HepG2 (cell line): ENCODE measurements at regions not wholly inside any gene's neighbourhood (a gene's known extent, or its start where the extent isn't known, plus 50 kb on each side); places are given as distances from the start of the nearest gene placed in this dataset.

Experiments used
- NR3C1 ChIP-seq: sonication (generic); formaldehyde crosslinking; IDR thresholded peaks from 2 replicates; pipeline ENCODE4 v1.4.0; 2020; ENCODE audit warnings: missing genetic modification reagents
- SMAD3 ChIP-seq: sonication (generic); formaldehyde crosslinking; IDR thresholded peaks from 2 replicates; pipeline ENCODE4 v1.4.0; 2020; ENCODE audit warnings: missing genetic modification reagents
- ZNF747 ChIP-seq: sonication (generic); formaldehyde crosslinking; IDR thresholded peaks from 2 replicates; pipeline ENCODE4 v1.8.1; 2023; ENCODE audit warnings: missing genetic modification reagents, mild to moderate bottlenecking, borderline replicate concordance
- ZNF776 ChIP-seq: sonication (generic); formaldehyde crosslinking; IDR thresholded peaks from 2 replicates; pipeline ENCODE4 v1.4.0; 2020; ENCODE audit warnings: mild to moderate bottlenecking, missing genetic modification reagents
- ZNF891 ChIP-seq: sonication (generic); formaldehyde crosslinking; IDR thresholded peaks from 2 replicates; pipeline ENCODE4 v1.5.0; 2020; ENCODE audit warnings: mild to moderate bottlenecking, missing genetic modification reagents

GRCh38 chr20:57791178-57791962, 81.6 kb upstream of the PMEPA1 start:
- TF ChIP-seq ZNF776 (CRISPR knock-in tag) (no peak), SMAD3 (CRISPR knock-in tag) (no peak), NR3C1 (CRISPR knock-in tag) (no peak), ZNF747 (CRISPR knock-in tag) (no peak), ZNF891 (CRISPR knock-in tag) (no peak)
